Transverse colon (tissue), 4 donors: ENCODE measurements at regions not wholly inside any gene's neighbourhood (a gene's known extent, or its start where the extent isn't known, plus 50 kb on each side); places are given as distances from the start of the nearest gene placed in this dataset.
"Not testable (repeated sequence)": the region's sequence is repeated elsewhere in the genome, so short reads cannot be mapped to it uniquely, and the experiment has no call there.

ENCODE experiments used
- DNase-seq: peaks from one replicate; pipeline ENCODE4 v3.0.0-alpha.2; 2019
- H3K27ac ChIP-seq, 4 donors: fragments of 200-600 bp; sonication (generic); 2 replicates each; pipeline ENCODE4 v1.5.1; 2016 to 2018; ENCODE audit warnings: inconsistent platforms in 4 of 4
- H3K27me3 ChIP-seq: fragments of 200-600 bp; sonication (generic); 2 replicates; pipeline ENCODE4 v1.5.1; 2017; ENCODE audit warnings: inconsistent platforms
- H3K36me3 ChIP-seq, 4 donors: fragments of 200-600 bp; sonication (generic); 2 replicates each; pipeline ENCODE4 v1.5.1; 2017 to 2019; ENCODE audit warnings: inconsistent platforms in 4 of 4
- H3K4me1 ChIP-seq, 4 donors: fragments of 200-600 bp; sonication (generic); 2 replicates each; pipeline ENCODE4 v1.5.1; 2017 to 2020; ENCODE audit warnings: inconsistent platforms in 4 of 4
- H3K4me3 ChIP-seq, 4 donors: fragments of 200-600 bp; sonication (generic); 1 replicate in 1 of 4; 2 replicates in 3 of 4; pipeline versions ENCODE4 v1.5.1 to v1.6.1; 2017 to 2019; ENCODE audit warnings: inconsistent platforms in 4 of 4
- H3K9me3 ChIP-seq, 2 donors: fragments of 200-600 bp; sonication (generic); 2 replicates each; pipeline ENCODE4 v1.5.1; 2017 to 2019; ENCODE audit warnings: inconsistent platforms in 2 of 2
- CTCF ChIP-seq, 5 experiments: fragments of 200-600 bp in 3 of 5; fragments of 450-650 bp in 2 of 5; sonication (generic) in 3 of 5; IDR thresholded peaks; 1 replicate in 2 of 5; 2 replicates in 3 of 5; pipeline ENCODE4 v1.5.1; 2016 to 2017; ENCODE audit warnings: antibody characterized with exemption in 5 of 5, inconsistent platforms in 3 of 5, mild to moderate bottlenecking in 2 of 5, moderate library complexity in 1 of 5
- EP300 ChIP-seq: sonication (generic); formaldehyde crosslinking; IDR thresholded peaks from one replicate; pipeline ENCODE4 v1.6.1; 2017; ENCODE audit warnings: antibody characterized with exemption, low read depth
- POLR2A ChIP-seq: fragments of 450-650 bp; IDR thresholded peaks from one replicate; pipeline ENCODE4 v1.6.1; 2016; ENCODE audit warnings: antibody characterized with exemption, mild to moderate bottlenecking, moderate library complexity
- POLR2AphosphoS5 ChIP-seq, 3 donors: sonication (generic); formaldehyde crosslinking; IDR thresholded peaks; one replicate each; pipeline ENCODE4 v1.6.1; 2016; ENCODE audit warnings: antibody characterized with exemption in 3 of 3
- WGBS, 2 donors: methylation state at CpG; one replicate each; pipeline ENCODE4 v1.1.5; 2018; ENCODE audit warnings: low coverage in 1 of 2; 5-methylcytosine and 5-hydroxymethylcytosine counted together
- in situ Hi-C, 4 donors: fragments of 200-750 bp; cut with MboI; loops; one replicate each; pipeline versions ENCODE4 v1.15.0 to v1.15.1; 2017; ENCODE audit warnings: low sequenced_read_pairs in 3 of 4, low pct_ligation_motif_present in 1 of 4, low pct_unique_long_range_greater_than_20kb in 1 of 4
- intact Hi-C: fragments of 100-400 bp; cut with DNase I; formaldehyde crosslinking; loops from one replicate; pipeline ENCODE4 v1.15.1; 2023; ENCODE audit warnings: low total_unique reads

- no peaks in the 10 kb centered on the region for H3K36me3 ChIP-seq
- H3K4me3 ChIP-seq = no peak overlapping the region
- TF ChIP-seq CTCF (IDR thresholded peaks at IDR 0.05) (no peak), POLR2AphosphoS5 (IDR thresholded peaks at IDR 0.05) (no peak), POLR2A (no peak), EP300 (no peak)
- no peak overlapping the region for H3K27ac ChIP-seq
- peaks cover 0 to 7% (median 0%) of the 10 kb centered on the region in 4 donors for H3K4me1 ChIP-seq
- DNase-seq = no peak
- H3K27me3 ChIP-seq = no peaks in the 10 kb centered on the region
- intact Hi-C loops (no loop called here), in situ Hi-C loops (no loop called here)
- no peaks in the 10 kb centered on the region for H3K9me3 ChIP-seq
- WGBS, 2 donors = 63 to 77% methylated on average over 3 of the region's 3 CpGs
These were observed 185.5 kb upstream of the KCNMB2 start for GRCh38 chr3:178350763-178351162.

- Histone ChIP-seq H3K4me3 (no peak overlapping the region), H3K27ac (no peak overlapping the region), H3K4me1 (peaks cover 0 to 7% (median 0%) of the 10 kb centered on the region in 4 donors), H3K27me3 (no peaks in the 10 kb centered on the region), H3K9me3 (no peaks in the 10 kb centered on the region), H3K36me3 (no peaks in the 10 kb centered on the region)
- DNase-seq = no peak
- in situ Hi-C loops (no loop called here), intact Hi-C loops (no loop called here)
- 37 to 59% methylated on average over 3 of the region's 3 CpGs for WGBS, 2 donors
- TF ChIP-seq POLR2AphosphoS5 (IDR thresholded peaks at IDR 0.05) (no peak), EP300 (no peak)
These were observed 183.8 kb upstream of the KCNMB2 start for GRCh38 chr3:178352326-178353005.

- intact Hi-C loops (no loop called here), in situ Hi-C loops (no loop called here)
- Histone ChIP-seq H3K9me3 (no peaks in the 10 kb centered on the region), H3K27me3 (no peaks in the 10 kb centered on the region), H3K4me1 (peaks cover 0 to 7% (median 0%) of the 10 kb centered on the region in 4 donors), H3K4me3 (no peak overlapping the region), H3K27ac (no peak overlapping the region), H3K36me3 (no peaks in the 10 kb centered on the region)
- 10 to 33% methylated on average over 1 of the region's 1 CpG for WGBS, 2 donors
- TF ChIP-seq EP300 = no peak
- no peak for TF ChIP-seq POLR2A
- no peak for TF ChIP-seq POLR2AphosphoS5 (IDR thresholded peaks at IDR 0.05)
- no peak for TF ChIP-seq CTCF (IDR thresholded peaks at IDR 0.05)
- DNase-seq = no peak
These were observed 183.1 kb upstream of the KCNMB2 start for GRCh38 chr3:178353006-178353694.

- Histone ChIP-seq H3K9me3 (no peaks in the 10 kb centered on the region), H3K4me1 (no peaks in the 10 kb centered on the region), H3K27me3 (no peaks in the 10 kb centered on the region), H3K27ac (no peak overlapping the region), H3K36me3 (no peaks in the 10 kb centered on the region), H3K4me3 (no peak overlapping the region)
- no peak for TF ChIP-seq POLR2A
- TF ChIP-seq EP300 = no peak
- no peak for TF ChIP-seq CTCF (IDR thresholded peaks at IDR 0.05)
- no peak for TF ChIP-seq POLR2AphosphoS5 (IDR thresholded peaks at IDR 0.05)
- no peak for DNase-seq
- 84 to 90% methylated on average over 3 to 6 of the region's 6 CpGs for WGBS, 2 donors
- in situ Hi-C loops (no loop called here), intact Hi-C loops (no loop called here)
These were observed 176.5 kb upstream of the KCNMB2 start for GRCh38 chr3:178359728-178360127.

- DNase-seq, H3K4me1 ChIP-seq, H3K36me3 ChIP-seq, intact Hi-C loops, in situ Hi-C loops, H3K4me3 ChIP-seq, H3K9me3 ChIP-seq, H3K27me3 ChIP-seq, H3K27ac ChIP-seq: not testable (repeated sequence)
- 82 to 100% methylated on average over 1 to 2 of the region's 2 CpGs for WGBS, 2 donors
These were observed 173.2 kb upstream of the KCNMB2 start for GRCh38 chr3:178363048-178363447.
